ENCODE measurements at regions not wholly inside any gene's neighbourhood (a gene's known extent, or its start where the extent isn't known, plus 50 kb on each side); places are given as distances from the start of the nearest gene placed in this dataset.

- intact Hi-C loops (cut with DNase I; ENCODE audit: low total_unique reads), result no loop called here
- no peak for TF ChIP-seq POLR2A (IDR thresholded peaks at IDR 0.05)
- TF ChIP-seq CTCF (IDR thresholded peaks at IDR 0.05), result no peak
- 73 to 77% methylated on average over 2 of the region's 2 CpGs for WGBS, 2 donors
Measured at GRCh38 chr17:52476638-52477313, 318.3 kb upstream of the CA10 start.

GRCh38 chr17:52470553-52470952, 312.0 kb upstream of the CA10 start:
- no peak for TF ChIP-seq CTCF (IDR thresholded peaks at IDR 0.05)
- TF ChIP-seq POLR2A (IDR thresholded peaks at IDR 0.05), result no peak
- WGBS, 2 donors, result 94 to 100% methylated on average over 2 of the region's 2 CpGs
- no peak overlapping the region for H3K4me3 ChIP-seq (ENCODE audit: low read depth, poor library complexity, severe bottlenecking)
- intact Hi-C loops (cut with DNase I; ENCODE audit: low total_unique reads), result no loop called here
- no peak for DNase-seq (ENCODE audit: low spot score in 2 of 2)

More at GRCh38 chr17:52476638-52477313, 318.3 kb upstream of the CA10 start:
- no peak overlapping the region for H3K4me3 ChIP-seq (ENCODE audit: low read depth, poor library complexity, severe bottlenecking)
- no peak for DNase-seq (ENCODE audit: low spot score in 2 of 2)

- no peak overlapping the region for H3K4me3 ChIP-seq (ENCODE audit: low read depth, poor library complexity, severe bottlenecking)
- 39 to 62% methylated on average over 3 of the region's 3 CpGs for WGBS, 2 donors
- intact Hi-C loops (cut with DNase I; ENCODE audit: low total_unique reads), result no loop called here
- TF ChIP-seq CTCF (IDR thresholded peaks at IDR 0.05) (no peak), POLR2A (IDR thresholded peaks at IDR 0.05) (no peak)
- no peak for DNase-seq (ENCODE audit: low spot score in 2 of 2)
Measured at GRCh38 chr17:52465407-52465806, 306.9 kb upstream of the CA10 start.

- TF ChIP-seq POLR2A (IDR thresholded peaks at IDR 0.05) (no peak), CTCF (IDR thresholded peaks at IDR 0.05) (no peak)
Measured at GRCh38 chr17:52451294-52451861, 292.9 kb upstream of the CA10 start.

GRCh38 chr17:52442350-52442749, 283.8 kb upstream of the CA10 start:
- no peak overlapping the region for H3K4me3 ChIP-seq (ENCODE audit: low read depth, poor library complexity, severe bottlenecking)
- TF ChIP-seq CTCF (IDR thresholded peaks at IDR 0.05), result no peak
- no peak for TF ChIP-seq POLR2A (IDR thresholded peaks at IDR 0.05)
- 80 to 87% methylated on average over 2 of the region's 2 CpGs for WGBS, 2 donors
- intact Hi-C loops (cut with DNase I; ENCODE audit: low total_unique reads), result no loop called here
- DNase-seq (ENCODE audit: low spot score in 2 of 2), result no peak

More at GRCh38 chr17:52451294-52451861, 292.9 kb upstream of the CA10 start:
- intact Hi-C loops (cut with DNase I; ENCODE audit: low total_unique reads), result no loop called here
- no peak overlapping the region for H3K4me3 ChIP-seq (ENCODE audit: low read depth, poor library complexity, severe bottlenecking)
- DNase-seq (ENCODE audit: low spot score in 2 of 2), result no peak
